GM12873 (cell line): ENCODE measurements at regions not wholly inside any gene's neighbourhood (a gene's known extent, or its start where the extent isn't known, plus 50 kb on each side); places are given as distances from the start of the nearest gene placed in this dataset.

ENCODE experiments used
- CTCF ChIP-seq: IDR thresholded peaks from 2 replicates; pipeline ENCODE4 v1.5.1; 2012; ENCODE audit warnings: low read depth, mild to moderate bottlenecking, moderate library complexity, low read length, control low read depth; ENCODE audit not compliant: insufficient read depth; ENCODE audit errors: missing control alignments

- no peak for TF ChIP-seq CTCF
Measured at GRCh38 chr6:12395898-12396297, 105.7 kb downstream of the EDN1 start.

- no peak for TF ChIP-seq CTCF
Measured at GRCh38 chr6:12401200-12401599, 111.0 kb downstream of the EDN1 start.

- no peak for TF ChIP-seq CTCF
Measured at GRCh38 chr6:12403201-12403826, 113.2 kb downstream of the EDN1 start.

GRCh38 chr6:12403947-12404647 lies 113.9 kb downstream of the EDN1 start:
- TF ChIP-seq CTCF, result no peak

GRCh38 chr6:12404651-12405050 lies 114.5 kb downstream of the EDN1 start:
- no peak for TF ChIP-seq CTCF

GRCh38 chr6:12408752-12409151 lies 118.6 kb downstream of the EDN1 start:
- no peak for TF ChIP-seq CTCF

- TF ChIP-seq CTCF, result no peak
Measured at GRCh38 chr6:12410946-12411345, 120.8 kb downstream of the EDN1 start.
